Naive thymus-derived CD4-positive, alpha-beta T cell (primary cell): ENCODE measurements at regions not wholly inside any gene's neighbourhood (a gene's known extent, or its start where the extent isn't known, plus 50 kb on each side); places are given as distances from the start of the nearest gene placed in this dataset.

Source experiments
- ATAC-seq: fragments of 150-1000 bp; cut with Tn5 transposase; 2 replicates; pipeline ENCODE4 v1.10.0; 2021; ENCODE audit warnings: mild to moderate bottlenecking, moderate library complexity
- CTCF ChIA-PET: fragments of 350-600 bp; sonication (Branson Sonifier 250); formaldehyde crosslinking; loops from one replicate; lab custom pipeline; 2021; ENCODE audit warnings: antibody characterized with exemption; lab: Charles Lee
- POLR2A ChIA-PET: fragments of 350-600 bp; sonication (Branson Sonifier 250); formaldehyde crosslinking; loops from one replicate; lab custom pipeline; 2021; ENCODE audit warnings: antibody characterized with exemption, inconsistent platforms; lab: Charles Lee
- DNase-seq, 9 donors: peaks; one replicate each; pipeline versions ENCODE4 v3.0.0 to v3.0.0-alpha.2; 2020 to 2022; ENCODE audit warnings: mixed read lengths in 1 of 9
- H3K27ac ChIP-seq: one replicate; pipeline ENCODE4 v1.7.0; 2013; ENCODE audit warnings: mild to moderate bottlenecking, low read depth, low read length, moderate library complexity
- H3K27me3 ChIP-seq, 2 donors: one replicate each; pipeline ENCODE4 v1.7.0; 2013; ENCODE audit warnings: low read length in 2 of 2, mild to moderate bottlenecking in 2 of 2, moderate library complexity in 2 of 2; ENCODE audit not compliant: control insufficient read depth in 2 of 2, insufficient read depth in 2 of 2
- H3K36me3 ChIP-seq, 3 experiments: 1 replicate in 2 of 3; 2 replicates in 1 of 3; pipeline ENCODE4 v1.7.0; 2013; ENCODE audit warnings: low read length in 3 of 3, mild to moderate bottlenecking in 3 of 3, moderate library complexity in 1 of 3; ENCODE audit not compliant: insufficient read depth in 3 of 3, control insufficient read depth in 2 of 3
- H3K4me1 ChIP-seq, 2 donors: one replicate each; pipeline ENCODE4 v1.7.0; 2013; ENCODE audit warnings: low read length in 2 of 2, mild to moderate bottlenecking in 2 of 2, moderate library complexity in 1 of 2; ENCODE audit not compliant: control insufficient read depth in 2 of 2, insufficient read depth in 2 of 2
- H3K4me3 ChIP-seq: 2 replicates; pipeline ENCODE4 v1.7.0; 2013; ENCODE audit warnings: mild to moderate bottlenecking, low read length
- H3K9me3 ChIP-seq, 3 experiments: 1 replicate in 2 of 3; 2 replicates in 1 of 3; pipeline ENCODE4 v1.7.0; 2013; ENCODE audit warnings: low read length in 3 of 3; ENCODE audit not compliant: control insufficient read depth in 2 of 3
- H3K27ac Mint-ChIP-seq, 9 donors: one replicate each; pipeline ENCODE4 v1.8.0; 2020 to 2022; ENCODE audit warnings: mixed read lengths in 9 of 9, mild to moderate bottlenecking in 8 of 9, moderate library complexity in 5 of 9, inconsistent platforms in 2 of 9
- H3K27me3 Mint-ChIP-seq, 5 donors: one replicate each; pipeline ENCODE4 v1.8.0; 2021 to 2022; ENCODE audit warnings: mixed read lengths in 5 of 5, mild to moderate bottlenecking in 1 of 5
- H3K36me3 Mint-ChIP-seq, 5 donors: one replicate each; pipeline ENCODE4 v1.8.0; 2020 to 2022; ENCODE audit warnings: mixed read lengths in 5 of 5, mild to moderate bottlenecking in 3 of 5, inconsistent platforms in 1 of 5
- H3K4me1 Mint-ChIP-seq, 7 donors: one replicate each; pipeline ENCODE4 v1.8.0; 2020 to 2022; ENCODE audit warnings: mixed read lengths in 7 of 7, mild to moderate bottlenecking in 3 of 7, inconsistent platforms in 1 of 7
- H3K4me3 Mint-ChIP-seq, 10 donors: one replicate each; pipeline ENCODE4 v1.8.0; 2020 to 2022; ENCODE audit warnings: mild to moderate bottlenecking in 10 of 10, mixed read lengths in 10 of 10, moderate library complexity in 6 of 10, inconsistent platforms in 2 of 10
- H3K9me3 Mint-ChIP-seq, 11 donors: one replicate each; pipeline ENCODE4 v1.8.0; 2020 to 2022; ENCODE audit warnings: mixed read lengths in 11 of 11, mild to moderate bottlenecking in 4 of 11, inconsistent platforms in 1 of 11, moderate library complexity in 1 of 11
- intact Hi-C, 2 donors: fragments of 100-400 bp; cut with micrococcal nuclease; formaldehyde crosslinking; loops; one replicate each; pipeline ENCODE4 v1.15.1; 2023

DNA sequence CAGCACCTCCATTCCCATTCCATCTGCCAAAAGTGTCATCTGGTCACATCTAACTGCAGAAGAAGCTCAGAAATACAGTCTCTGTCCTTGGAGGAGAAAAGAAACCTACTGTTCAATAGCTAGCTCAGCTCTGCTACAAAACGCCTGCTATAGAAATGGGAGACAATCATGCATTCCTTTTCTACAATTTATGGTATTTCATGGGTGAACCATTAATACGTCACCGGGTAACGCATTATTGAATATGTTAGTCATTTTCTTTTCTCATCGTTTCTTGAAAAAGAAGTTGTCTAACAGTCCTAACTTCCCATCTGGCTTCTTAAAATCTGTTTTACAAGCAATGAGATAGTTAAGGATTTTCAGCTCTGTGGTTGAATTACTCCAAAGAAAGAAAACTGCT lies 496.7 kb upstream of the RBFOX1 start:
- ChIA-PET POLR2A (no interaction called here), CTCF (no interaction called here)
- ATAC-seq, result no peak
- no peaks in the 10 kb centered on the region for H3K9me3 ChIP-seq
- H3K9me3 Mint-ChIP-seq, result peaks cover 3 to 32% (median 19%) of the 10 kb centered on the region in 11 donors
- no peaks in the 10 kb centered on the region for H3K4me1 Mint-ChIP-seq
- H3K4me3 Mint-ChIP-seq, result no peak overlapping the region
- H3K27me3 ChIP-seq, result no peaks in the 10 kb centered on the region
- no peak overlapping the region for H3K4me3 ChIP-seq
- H3K4me1 ChIP-seq, result no peaks in the 10 kb centered on the region
- no peak overlapping the region for H3K27ac Mint-ChIP-seq
- no peaks in the 10 kb centered on the region for H3K36me3 ChIP-seq
- H3K27me3 Mint-ChIP-seq, result no peaks in the 10 kb centered on the region
- intact Hi-C loops, result no loop called here
- no peak overlapping the region for H3K27ac ChIP-seq
- H3K36me3 Mint-ChIP-seq, result no peaks in the 10 kb centered on the region
- DNase-seq, result no peak

DNA sequence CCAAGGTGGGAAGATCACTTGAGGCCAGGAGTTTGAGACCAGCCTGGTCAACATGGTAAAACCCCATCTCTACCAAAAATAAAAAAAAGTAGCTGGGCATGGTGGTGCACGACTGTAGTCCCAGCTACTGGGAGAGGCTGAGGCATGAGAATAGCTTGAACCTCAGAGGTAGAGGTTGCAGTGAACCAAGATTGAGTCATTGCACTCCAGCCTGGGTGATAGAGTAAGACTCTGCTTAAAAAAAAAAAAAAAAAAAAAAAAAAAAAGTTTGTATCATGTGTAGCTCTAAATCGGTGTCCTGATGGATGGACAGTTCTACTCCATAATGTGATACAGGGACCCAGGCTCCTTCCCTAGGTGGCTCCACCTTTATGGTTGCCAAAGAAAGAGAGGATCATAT lies 497.1 kb upstream of the RBFOX1 start:
- Histone ChIP-seq H3K4me3 (no peak overlapping the region), H3K27me3 (no peaks in the 10 kb centered on the region), H3K36me3 (no peaks in the 10 kb centered on the region), H3K9me3 (no peaks in the 10 kb centered on the region), H3K4me1 (no peaks in the 10 kb centered on the region), H3K27ac (no peak overlapping the region)
- H3K27me3 Mint-ChIP-seq, result no peaks in the 10 kb centered on the region
- ChIA-PET POLR2A (no interaction called here), CTCF (no interaction called here)
- no peak overlapping the region for H3K27ac Mint-ChIP-seq
- H3K36me3 Mint-ChIP-seq, result no peaks in the 10 kb centered on the region
- DNase-seq (no peak), ATAC-seq (no peak)
- no peak overlapping the region for H3K4me3 Mint-ChIP-seq
- no peaks in the 10 kb centered on the region for H3K4me1 Mint-ChIP-seq
- intact Hi-C loops, result no loop called here
- peaks cover 3 to 36% (median 18%) of the 10 kb centered on the region in 11 donors for H3K9me3 Mint-ChIP-seq

DNA sequence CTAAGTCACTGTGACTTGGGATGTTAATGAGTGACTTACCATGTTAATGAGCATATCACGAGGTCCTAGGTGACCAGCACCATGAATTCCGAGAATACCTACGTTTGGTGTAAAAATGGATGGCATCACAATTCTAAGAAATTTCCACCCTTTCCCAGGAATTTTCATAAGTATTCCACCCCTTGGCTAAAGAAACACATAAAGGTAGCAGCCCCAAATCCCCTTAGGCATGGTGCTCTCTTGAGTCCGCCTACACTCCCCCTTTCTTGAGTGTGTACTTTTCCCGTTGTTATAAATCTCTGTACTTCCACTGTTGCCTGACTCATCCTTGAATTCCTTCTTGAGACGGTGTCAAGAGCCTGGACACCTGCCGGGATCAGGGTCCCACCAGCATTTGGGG lies 504.0 kb upstream of the RBFOX1 start:
- CTCF ChIA-PET, result no interaction called here
- H3K36me3 Mint-ChIP-seq, result no peaks in the 10 kb centered on the region
- no peaks in the 10 kb centered on the region for H3K36me3 ChIP-seq
- no peaks in the 10 kb centered on the region for H3K27me3 Mint-ChIP-seq
- no peak overlapping the region for H3K27ac Mint-ChIP-seq
- peaks cover 4 to 26% (median 9%) of the 10 kb centered on the region in 11 donors for H3K9me3 Mint-ChIP-seq
- H3K27ac ChIP-seq, result no peak overlapping the region
- H3K27me3 ChIP-seq, result no peaks in the 10 kb centered on the region
- no peaks in the 10 kb centered on the region for H3K9me3 ChIP-seq
- DNase-seq (no peak), ATAC-seq (no peak)
- intact Hi-C loops, result no loop called here
- no peak overlapping the region for H3K4me3 ChIP-seq
- POLR2A ChIA-PET, result no interaction called here
- H3K4me1 Mint-ChIP-seq, result no peaks in the 10 kb centered on the region
- no peaks in the 10 kb centered on the region for H3K4me1 ChIP-seq
- H3K4me3 Mint-ChIP-seq, result no peak overlapping the region

DNA sequence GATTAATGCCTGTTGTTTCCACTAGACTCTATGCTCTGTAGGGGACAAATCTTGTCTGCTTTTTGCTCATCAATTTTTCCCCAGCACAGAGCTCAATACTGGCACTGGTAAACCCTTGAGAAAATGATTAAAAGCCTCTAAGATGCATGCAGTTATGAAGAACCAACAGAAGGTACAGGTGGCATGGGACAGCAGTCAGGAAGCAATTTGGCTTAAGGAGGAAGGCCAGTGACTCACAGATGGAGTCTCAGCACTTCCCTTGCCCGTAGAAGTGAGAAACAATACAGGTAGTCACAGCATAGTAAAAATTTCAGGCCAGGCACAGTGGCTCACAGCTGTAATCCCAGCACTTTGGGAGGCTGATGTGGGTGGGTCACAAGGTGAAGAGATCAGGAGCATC lies 504.7 kb upstream of the RBFOX1 start:
- H3K4me3 Mint-ChIP-seq, result no peak overlapping the region
- no peaks in the 10 kb centered on the region for H3K27me3 ChIP-seq
- H3K27me3 Mint-ChIP-seq, result peaks cover 0 to 4% (median 0%) of the 10 kb centered on the region in 5 donors
- peaks cover 0 to 25% (median 10%) of the 10 kb centered on the region in 11 donors for H3K9me3 Mint-ChIP-seq
- POLR2A ChIA-PET, result no interaction called here
- no peaks in the 10 kb centered on the region for H3K36me3 Mint-ChIP-seq
- H3K36me3 ChIP-seq, result no peaks in the 10 kb centered on the region
- intact Hi-C loops, result no loop called here
- H3K27ac Mint-ChIP-seq, result no peak overlapping the region
- no peaks in the 10 kb centered on the region for H3K4me1 ChIP-seq
- H3K4me1 Mint-ChIP-seq, result no peaks in the 10 kb centered on the region
- DNase-seq (no peak), ATAC-seq (no peak)
- CTCF ChIA-PET, result no interaction called here
- H3K9me3 ChIP-seq, result no peaks in the 10 kb centered on the region
- H3K4me3 ChIP-seq, result no peak overlapping the region
- no peak overlapping the region for H3K27ac ChIP-seq

DNA sequence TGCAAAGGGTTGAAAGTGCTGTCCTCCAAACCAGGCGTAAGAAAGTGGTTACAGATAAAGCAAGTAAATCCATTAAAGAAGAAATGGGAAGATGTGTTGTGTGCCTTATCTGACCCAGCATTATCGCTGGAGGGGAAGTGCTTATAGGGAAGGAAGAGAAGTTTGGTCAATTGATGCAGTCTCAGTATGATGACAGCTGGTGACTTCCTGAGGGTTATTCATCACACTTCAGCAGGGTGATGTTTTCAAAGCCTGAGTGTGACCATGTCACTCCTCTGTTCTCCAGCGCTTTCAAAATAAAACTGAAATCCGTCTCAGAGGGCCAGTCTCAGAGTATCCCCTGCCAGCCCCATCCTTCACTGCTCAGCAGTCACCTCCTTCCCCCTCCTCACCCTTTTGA lies 505.4 kb upstream of the RBFOX1 start:
- Mint-ChIP-seq H3K27ac (no peak overlapping the region), H3K27me3 (peaks cover 0 to 4% (median 0%) of the 10 kb centered on the region in 5 donors), H3K4me3 (no peak overlapping the region), H3K36me3 (no peaks in the 10 kb centered on the region), H3K4me1 (no peaks in the 10 kb centered on the region), H3K9me3 (peaks cover 0 to 25% (median 11%) of the 10 kb centered on the region in 11 donors)
- no peak for DNase-seq
- peak; percentile 74 for ATAC-seq
- intact Hi-C loops, result no loop called here
- Histone ChIP-seq H3K9me3 (no peaks in the 10 kb centered on the region), H3K4me3 (no peak overlapping the region), H3K27me3 (no peaks in the 10 kb centered on the region), H3K4me1 (no peaks in the 10 kb centered on the region), H3K27ac (no peak overlapping the region), H3K36me3 (no peaks in the 10 kb centered on the region)
- ChIA-PET CTCF (no interaction called here), POLR2A (no interaction called here)

DNA sequence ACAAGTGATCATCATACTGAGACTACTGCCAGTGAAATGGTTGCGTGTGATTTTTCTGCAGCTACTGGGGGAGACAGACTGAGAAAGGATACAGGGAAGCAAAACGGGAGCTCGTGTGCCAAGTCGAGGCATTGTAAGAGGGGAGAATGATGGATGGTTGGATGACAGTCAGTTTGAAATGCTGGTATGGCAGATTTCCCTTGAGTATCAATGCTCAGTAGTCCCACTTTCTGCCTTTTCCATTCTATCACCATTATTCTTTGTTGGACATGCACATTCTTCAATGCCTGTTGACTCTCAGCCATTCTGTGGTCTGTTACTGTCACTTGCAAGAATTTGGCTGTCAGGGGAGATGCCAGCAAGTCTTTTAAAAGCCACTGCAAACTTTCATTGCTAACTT lies 510.6 kb upstream of the RBFOX1 start:
- CTCF ChIA-PET, result no interaction called here
- ATAC-seq, result no peak

DNA sequence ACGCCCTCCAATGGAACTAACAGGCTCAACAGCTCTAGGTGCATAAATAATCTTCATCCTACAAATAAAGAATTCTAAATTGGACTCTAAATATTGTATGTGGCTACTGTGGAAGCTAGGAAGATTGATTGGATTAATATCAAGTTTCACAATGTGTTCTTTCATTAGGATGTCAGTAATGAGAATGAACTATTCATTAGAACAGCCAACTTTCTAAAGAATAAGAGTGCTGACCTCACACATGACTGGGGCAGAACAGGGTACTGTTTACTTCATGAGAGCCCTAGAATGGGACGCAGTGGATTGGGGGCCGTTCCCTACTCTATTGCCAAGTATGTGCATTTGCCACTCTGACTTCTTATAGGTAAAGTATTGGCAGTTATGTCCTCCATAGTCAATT lies 528.2 kb upstream of the RBFOX1 start:
- CTCF ChIA-PET, result no interaction called here
- no peaks in the 10 kb centered on the region for H3K4me1 Mint-ChIP-seq
- H3K27ac Mint-ChIP-seq, result no peak overlapping the region

More for the DNA sequence above, 510.6 kb upstream of the RBFOX1 start:
- no peak overlapping the region for H3K27ac Mint-ChIP-seq
- Histone ChIP-seq H3K36me3 (no peaks in the 10 kb centered on the region), H3K9me3 (peaks cover 0 to 7% (median 0%) of the 10 kb centered on the region in 3 experiments), H3K4me3 (no peak overlapping the region), H3K4me1 (no peaks in the 10 kb centered on the region), H3K27ac (no peak overlapping the region), H3K27me3 (no peaks in the 10 kb centered on the region)
- no peaks in the 10 kb centered on the region for H3K36me3 Mint-ChIP-seq
- POLR2A ChIA-PET, result no interaction called here
- H3K9me3 Mint-ChIP-seq, result peaks cover 2 to 34% (median 13%) of the 10 kb centered on the region in 11 donors
- DNase-seq, result no peak
- H3K27me3 Mint-ChIP-seq, result peaks cover 0 to 4% (median 0%) of the 10 kb centered on the region in 5 donors
- intact Hi-C loops, result no loop called here
- no peaks in the 10 kb centered on the region for H3K4me1 Mint-ChIP-seq
- H3K4me3 Mint-ChIP-seq, result no peak overlapping the region

More for the DNA sequence above, 528.2 kb upstream of the RBFOX1 start:
- ATAC-seq (no peak), DNase-seq (no peak)
- POLR2A ChIA-PET, result no interaction called here
- intact Hi-C loops, result no loop called here
- Histone ChIP-seq H3K4me1 (no peaks in the 10 kb centered on the region), H3K4me3 (no peak overlapping the region), H3K27ac (no peak overlapping the region), H3K36me3 (no peaks in the 10 kb centered on the region), H3K27me3 (no peaks in the 10 kb centered on the region), H3K9me3 (no peaks in the 10 kb centered on the region)
- no peaks in the 10 kb centered on the region for H3K36me3 Mint-ChIP-seq
- no peaks in the 10 kb centered on the region for H3K27me3 Mint-ChIP-seq
- peaks cover 0 to 16% (median 6%) of the 10 kb centered on the region in 11 donors for H3K9me3 Mint-ChIP-seq
- H3K4me3 Mint-ChIP-seq, result no peak overlapping the region
